ENCODE measurements at regions not wholly inside any gene's neighbourhood (a gene's known extent, or its start where the extent isn't known, plus 50 kb on each side); places are given as distances from the start of the nearest gene placed in this dataset.

- H3K36me3 ChIP-seq, result no peaks in the 10 kb centered on the region
- no peaks in the 10 kb centered on the region for H3K27me3 ChIP-seq
- H3K27ac ChIP-seq, result no peak overlapping the region
- no peaks in the 10 kb centered on the region for H3K4me1 ChIP-seq
- no peaks in the 10 kb centered on the region for H3K9me3 ChIP-seq
- TF ChIP-seq POLR2A (IDR thresholded peaks at IDR 0.05) (no peak), CTCF (IDR thresholded peaks at IDR 0.05) (no peak), POLR2AphosphoS5 (IDR thresholded peaks at IDR 0.05) (no peak), EP300 (IDR thresholded peaks at IDR 0.05) (no peak)
- DNase-seq, result no peak
- intact Hi-C loops (cut with DNase I), result no loop called here
- no peak overlapping the region for H3K4me3 ChIP-seq
- WGBS, 2 donors, result 54 to 80% methylated on average over 5 of the region's 5 CpGs
These were observed 341.1 kb upstream of the ZFP64 start for GRCh38 chr20:52532674-52533073.

- no peaks in the 10 kb centered on the region for H3K27me3 ChIP-seq
- no peaks in the 10 kb centered on the region for H3K9me3 ChIP-seq
- H3K4me3 ChIP-seq, result no peak overlapping the region
- intact Hi-C loops (cut with DNase I), result no loop called here
- DNase-seq, result no peak
- no peak overlapping the region for H3K27ac ChIP-seq
- no peaks in the 10 kb centered on the region for H3K4me1 ChIP-seq
- no peaks in the 10 kb centered on the region for H3K36me3 ChIP-seq
- TF ChIP-seq CTCF (IDR thresholded peaks at IDR 0.05) (no peak), POLR2A (IDR thresholded peaks at IDR 0.05) (no peak), POLR2AphosphoS5 (IDR thresholded peaks at IDR 0.05) (no peak), EP300 (IDR thresholded peaks at IDR 0.05) (no peak)
- WGBS, 2 donors, result 69 to 81% methylated on average over 1 of the region's 1 CpG
These were observed 339.0 kb upstream of the ZFP64 start for GRCh38 chr20:52530571-52530970.

GRCh38 chr20:52529826-52530225 is 338.2 kb upstream of the ZFP64 start:
- no peaks in the 10 kb centered on the region for H3K27me3 ChIP-seq
- H3K4me1 ChIP-seq, result no peaks in the 10 kb centered on the region
- no peak for DNase-seq
- no peak overlapping the region for H3K27ac ChIP-seq
- TF ChIP-seq CTCF (IDR thresholded peaks at IDR 0.05) (no peak), EP300 (IDR thresholded peaks at IDR 0.05) (no peak), POLR2AphosphoS5 (IDR thresholded peaks at IDR 0.05) (no peak), POLR2A (IDR thresholded peaks at IDR 0.05) (no peak)
- no peaks in the 10 kb centered on the region for H3K36me3 ChIP-seq
- intact Hi-C loops (cut with DNase I), result no loop called here
- 57 to 62% methylated on average over 7 of the region's 7 CpGs for WGBS, 2 donors
- H3K4me3 ChIP-seq, result no peak overlapping the region
- no peaks in the 10 kb centered on the region for H3K9me3 ChIP-seq

GRCh38 chr20:52524861-52525260 is 333.3 kb upstream of the ZFP64 start:
- 61 to 63% methylated on average over 2 of the region's 2 CpGs for WGBS, 2 donors
- TF ChIP-seq EP300 (IDR thresholded peaks at IDR 0.05) (no peak), POLR2AphosphoS5 (IDR thresholded peaks at IDR 0.05) (no peak), POLR2A (IDR thresholded peaks at IDR 0.05) (no peak), CTCF (IDR thresholded peaks at IDR 0.05) (no peak)
- H3K27me3 ChIP-seq, result no peaks in the 10 kb centered on the region

GRCh38 chr20:52518735-52519134 is 327.2 kb upstream of the ZFP64 start:
- no peaks in the 10 kb centered on the region for H3K27me3 ChIP-seq
- peaks cover 0 to 4% (median 0%) of the 10 kb centered on the region in 4 donors for H3K9me3 ChIP-seq
- no peak overlapping the region for H3K27ac ChIP-seq
- intact Hi-C loops (cut with DNase I), result no loop called here
- DNase-seq, result no peak
- 48 to 57% methylated on average over 3 of the region's 3 CpGs for WGBS, 2 donors
- TF ChIP-seq CTCF (IDR thresholded peaks at IDR 0.05), result no peak
- TF ChIP-seq EP300 (IDR thresholded peaks at IDR 0.05), result no peak
- no peak for TF ChIP-seq POLR2AphosphoS5 (IDR thresholded peaks at IDR 0.05)
- no peak for TF ChIP-seq POLR2A (IDR thresholded peaks at IDR 0.05)
- H3K4me3 ChIP-seq, result no peak overlapping the region
- H3K4me1 ChIP-seq, result no peaks in the 10 kb centered on the region
- H3K36me3 ChIP-seq, result no peaks in the 10 kb centered on the region

More at GRCh38 chr20:52524861-52525260, 333.3 kb upstream of the ZFP64 start:
- no peaks in the 10 kb centered on the region for H3K36me3 ChIP-seq
- intact Hi-C loops (cut with DNase I), result no loop called here
- no peak for DNase-seq
- H3K9me3 ChIP-seq, result peaks cover 0 to 6% (median 0%) of the 10 kb centered on the region in 4 donors
- H3K4me1 ChIP-seq, result no peaks in the 10 kb centered on the region
- no peak overlapping the region for H3K4me3 ChIP-seq
- no peak overlapping the region for H3K27ac ChIP-seq
